ENCODE measurements at regions not wholly inside any gene's neighbourhood (a gene's known extent, or its start where the extent isn't known, plus 50 kb on each side); places are given as distances from the start of the nearest gene placed in this dataset.

DNA sequence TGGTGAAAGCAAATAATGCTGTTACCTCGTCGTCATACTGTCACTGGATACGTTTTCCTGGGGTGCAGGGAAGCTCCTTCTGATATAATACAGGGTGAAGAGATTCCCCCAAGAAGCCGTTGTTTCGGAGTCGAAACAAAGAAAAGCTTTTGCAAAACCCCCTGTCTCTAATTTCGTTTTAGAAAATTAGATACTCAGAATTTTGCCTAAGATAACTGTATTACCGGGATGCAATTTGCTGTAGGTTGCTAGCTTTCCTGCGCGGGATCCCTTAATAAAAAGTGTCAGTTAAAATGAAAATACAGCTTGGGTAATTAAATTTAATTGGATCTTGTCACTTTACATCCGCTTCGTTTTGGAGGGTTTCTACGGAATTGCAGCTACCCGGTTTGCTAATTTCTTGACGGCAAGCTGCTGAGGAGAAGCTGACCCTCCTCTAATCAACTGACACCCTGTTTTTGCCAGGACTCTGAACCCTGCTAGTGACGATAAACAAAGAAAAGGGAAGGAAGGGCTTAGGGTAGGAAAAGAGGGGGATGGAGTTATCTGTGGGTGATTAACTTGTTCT lies 174.6 kb downstream of the SHOX start:
- POLR2A ChIA-PET (ENCODE audit: unreplicated experiment) = no interaction called here
- in situ Hi-C loops (cut with MboI; ENCODE audit: low sequenced_read_pairs) (no loop called here), dilution Hi-C loops (cut with HindIII; ENCODE audit: low sequenced_read_pairs, unreplicated experiment) (no loop called here), intact Hi-C loops (cut with micrococcal nuclease) (no loop called here)
- Histone ChIP-seq H4K8ac (ENCODE audit: low read depth in 2 of 2, low read length in 2 of 2) (no peak overlapping the region), H3K56ac (ENCODE audit: extremely low read depth, insufficient read depth, low read length) (no peak overlapping the region), H3K14ac (replicated peaks; ENCODE audit: low read depth, low read length) (no peak overlapping the region), H3K9ac (ENCODE audit: low read depth, low read length) (no peak overlapping the region), H3K18ac (ENCODE audit: low read depth, low read length) (no peak overlapping the region), H2AFZ (replicated peaks; ENCODE audit: low read length, poor library complexity) (no peak overlapping the region), H3K23ac (ENCODE audit: low read depth, low read length) (no peak overlapping the region), H2BK15ac (ENCODE audit: low read depth, low read length) (no peak overlapping the region), H3K27me3 (ENCODE audit: control insufficient read depth, insufficient read depth, low read length) (no peaks in the 10 kb centered on the region), H3K36me3 (ENCODE audit: control insufficient read depth, insufficient read depth, low read length) (no peaks in the 10 kb centered on the region), H2AK5ac (ENCODE audit: low read depth, low read length) (no peak overlapping the region), H3K4me1 (ENCODE audit: control insufficient read depth, insufficient read depth, low read length) (no peaks in the 10 kb centered on the region), H2BK120ac (ENCODE audit: low read depth, low read length) (no peak overlapping the region), H4K91ac (ENCODE audit: insufficient read depth, low read depth, low read length) (no peak overlapping the region), H3K27ac (ENCODE audit: insufficient read depth, low read length) (no peak overlapping the region), H4K5ac (ENCODE audit: low read depth, low read length) (no peak overlapping the region), H2AK9ac (replicated peaks; ENCODE audit: low read depth, low read length, poor library complexity) (no peak overlapping the region), H3K4me3 (ENCODE audit: insufficient read depth, low read depth, low read length) (no peak overlapping the region), H2BK5ac (ENCODE audit: low read depth, low read length, poor library complexity, severe bottlenecking) (no peak overlapping the region), H3K9me1 (ENCODE audit: insufficient read depth, low read length) (no peaks in the 10 kb centered on the region), H2BK20ac (ENCODE audit: low read depth, low read length) (no peak overlapping the region), H3K4me2 (ENCODE audit: low read depth, low read length) (no peak overlapping the region), H3K4ac (ENCODE audit: low read depth, low read length) (no peak overlapping the region), H3K79me1 (ENCODE audit: low read depth in 1 of 2, low read length in 2 of 2) (no peaks in the 10 kb centered on the region), H4K20me1 (ENCODE audit: insufficient read depth, low read length) (no peaks in the 10 kb centered on the region), H3K9me3 (ENCODE audit: control insufficient read depth, insufficient read depth, low read length) (peaks cover 32% of the 10 kb centered on the region)
- ATAC-seq (ENCODE audit: low read depth) (no peak), DNase-seq (no peak)
- BruUV-seq (replicated peaks) = no TSS peak
- CTCF ChIA-PET = no interaction called here
- no CpG with 5 or more reads among the region's 16 CpGs for WGBS, 2 experiments (ENCODE audit: extremely low coverage in 2 of 2, insufficient read length in 1 of 2)
- TF ChIP-seq MAFK (IDR thresholded peaks at IDR 0.05; ENCODE audit: low read depth, low read length) (no peak), MAZ (IDR thresholded peaks at IDR 0.05; ENCODE audit: borderline replicate concordance, low read depth, low read length) (no peak), POLR2A (IDR thresholded peaks at IDR 0.05; ENCODE audit: low read depth, low read length) (no peak)
